ENCODE measurements at regions not wholly inside any gene's neighbourhood (a gene's known extent, or its start where the extent isn't known, plus 50 kb on each side); places are given as distances from the start of the nearest gene placed in this dataset.

DNA sequence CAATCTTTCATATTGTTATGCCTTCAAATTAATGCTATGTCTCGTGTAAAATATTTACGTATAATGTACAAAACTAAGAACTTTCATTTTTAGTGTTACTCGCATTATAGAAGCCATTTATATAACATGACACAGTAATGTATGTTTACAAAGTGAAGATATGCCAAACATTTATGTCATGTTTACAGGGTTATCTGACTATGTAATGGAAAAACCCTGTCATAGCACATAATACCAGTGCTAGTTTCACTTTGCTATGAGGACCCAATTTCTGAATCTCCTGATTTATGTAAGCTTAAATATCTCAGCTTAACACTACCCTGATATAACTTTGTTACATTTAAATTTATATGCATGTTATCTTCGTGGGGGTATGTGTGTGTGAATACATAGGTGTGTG lies 233.1 kb downstream of the FAT4 start:
- TF ChIP-seq, protein P1, sequence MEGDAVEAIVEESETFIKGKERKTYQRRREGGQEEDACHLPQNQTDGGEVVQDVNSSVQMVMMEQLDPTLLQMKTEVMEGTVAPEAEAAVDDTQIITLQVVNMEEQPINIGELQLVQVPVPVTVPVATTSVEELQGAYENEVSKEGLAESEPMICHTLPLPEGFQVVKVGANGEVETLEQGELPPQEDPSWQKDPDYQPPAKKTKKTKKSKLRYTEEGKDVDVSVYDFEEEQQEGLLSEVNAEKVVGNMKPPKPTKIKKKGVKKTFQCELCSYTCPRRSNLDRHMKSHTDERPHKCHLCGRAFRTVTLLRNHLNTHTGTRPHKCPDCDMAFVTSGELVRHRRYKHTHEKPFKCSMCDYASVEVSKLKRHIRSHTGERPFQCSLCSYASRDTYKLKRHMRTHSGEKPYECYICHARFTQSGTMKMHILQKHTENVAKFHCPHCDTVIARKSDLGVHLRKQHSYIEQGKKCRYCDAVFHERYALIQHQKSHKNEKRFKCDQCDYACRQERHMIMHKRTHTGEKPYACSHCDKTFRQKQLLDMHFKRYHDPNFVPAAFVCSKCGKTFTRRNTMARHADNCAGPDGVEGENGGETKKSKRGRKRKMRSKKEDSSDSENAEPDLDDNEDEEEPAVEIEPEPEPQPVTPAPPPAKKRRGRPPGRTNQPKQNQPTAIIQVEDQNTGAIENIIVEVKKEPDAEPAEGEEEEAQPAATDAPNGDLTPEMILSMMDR (IDR thresholded peaks at IDR 0.05): no peak
- ATAC-seq (ENCODE audit: low FRiP score) (no peak), DNase-seq (ENCODE audit: low spot score) (no peak)

DNA sequence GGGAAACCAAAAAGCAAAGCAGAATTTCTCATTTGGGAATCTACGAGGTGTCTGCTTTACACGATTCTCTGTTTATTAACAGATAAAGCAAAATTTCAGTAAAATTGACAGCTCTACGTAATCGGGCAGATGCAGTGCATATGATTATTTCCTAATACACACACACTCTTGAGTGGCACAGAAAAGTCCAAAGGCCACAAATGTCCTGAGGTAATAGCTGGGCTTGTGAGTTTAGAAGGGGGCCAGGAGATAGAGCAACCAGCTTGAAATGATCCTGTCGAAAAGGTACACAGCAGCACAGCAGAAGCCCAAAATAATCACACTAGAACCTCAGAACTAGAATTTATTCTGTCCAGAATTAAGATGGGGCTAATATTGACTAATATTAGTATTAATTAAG lies 236.0 kb downstream of the FAT4 start:
- TF ChIP-seq, protein P1 (IDR thresholded peaks at IDR 0.05): no peak
- ATAC-seq (ENCODE audit: low FRiP score): no peak

DNA sequence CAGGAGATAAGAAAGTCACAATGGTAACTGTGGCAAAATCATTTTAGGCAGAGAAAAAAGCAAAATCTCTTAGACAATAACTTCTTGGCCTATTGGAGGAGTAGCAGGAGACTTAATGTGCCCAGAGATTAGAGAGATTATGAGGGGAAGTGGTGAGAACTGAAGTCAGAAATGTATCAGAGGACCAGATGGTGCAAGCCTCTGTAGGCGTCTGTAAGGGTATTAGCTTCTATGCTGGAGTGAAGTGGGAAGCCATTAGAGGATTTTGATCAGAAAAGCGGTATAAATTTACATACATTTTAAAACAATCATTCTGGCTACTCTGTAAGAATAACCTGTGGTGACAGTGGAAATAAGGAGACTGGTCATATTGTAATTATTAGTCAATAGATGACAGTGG lies 236.7 kb downstream of the FAT4 start:
- TF ChIP-seq, protein P1 (IDR thresholded peaks at IDR 0.05): no peak
- no peak for DNase-seq (ENCODE audit: low spot score)
- ATAC-seq (ENCODE audit: low FRiP score): no peak

More for the DNA sequence above, 236.0 kb downstream of the FAT4 start:
- DNase-seq (ENCODE audit: low spot score): no peak

DNA sequence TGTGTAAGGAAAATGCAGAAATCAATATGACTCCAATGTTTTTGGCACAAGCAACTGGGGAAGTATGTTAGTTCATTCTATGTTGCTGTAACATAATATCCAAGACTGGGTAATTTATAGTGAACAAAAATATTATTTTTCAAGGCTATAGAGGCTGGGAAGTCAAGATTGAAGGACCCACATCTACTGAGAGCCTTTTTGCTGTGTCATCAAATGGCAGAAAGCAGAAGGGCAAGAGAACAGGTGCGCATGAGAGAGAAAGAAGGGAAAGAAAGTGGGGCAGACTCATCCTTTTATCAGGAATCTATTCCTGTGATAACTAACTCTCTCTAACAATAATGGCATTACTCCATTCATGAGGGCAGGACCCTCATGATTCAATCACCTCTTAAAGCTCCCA lies 237.2 kb downstream of the FAT4 start:
- ATAC-seq (ENCODE audit: low FRiP score) (no peak), DNase-seq (ENCODE audit: low spot score) (no peak)
- TF ChIP-seq, protein P1 (IDR thresholded peaks at IDR 0.05): no peak

DNA sequence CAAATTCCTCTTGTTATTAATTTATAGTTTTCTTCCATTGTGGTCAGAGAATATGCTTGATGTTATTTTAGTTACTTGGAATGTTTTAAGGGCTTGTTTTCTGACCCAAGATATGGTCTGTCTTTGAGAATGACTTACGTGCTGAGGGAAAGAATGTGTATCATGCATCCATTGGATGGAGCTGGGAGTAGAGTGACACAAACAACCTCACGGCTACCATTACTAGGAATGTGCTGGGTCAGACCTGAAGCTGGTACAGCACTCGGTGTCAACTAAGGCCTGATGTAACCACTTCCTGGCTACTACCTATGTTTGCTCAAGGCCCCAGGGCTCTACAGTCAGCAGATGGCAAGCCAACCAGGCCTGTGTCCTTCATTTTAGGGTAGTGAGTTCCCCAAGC lies 257.8 kb downstream of the FAT4 start:
- ATAC-seq (ENCODE audit: low FRiP score) (no peak), DNase-seq (ENCODE audit: low spot score) (no peak)
- TF ChIP-seq, protein P1 (IDR thresholded peaks at IDR 0.05): no peak

DNA sequence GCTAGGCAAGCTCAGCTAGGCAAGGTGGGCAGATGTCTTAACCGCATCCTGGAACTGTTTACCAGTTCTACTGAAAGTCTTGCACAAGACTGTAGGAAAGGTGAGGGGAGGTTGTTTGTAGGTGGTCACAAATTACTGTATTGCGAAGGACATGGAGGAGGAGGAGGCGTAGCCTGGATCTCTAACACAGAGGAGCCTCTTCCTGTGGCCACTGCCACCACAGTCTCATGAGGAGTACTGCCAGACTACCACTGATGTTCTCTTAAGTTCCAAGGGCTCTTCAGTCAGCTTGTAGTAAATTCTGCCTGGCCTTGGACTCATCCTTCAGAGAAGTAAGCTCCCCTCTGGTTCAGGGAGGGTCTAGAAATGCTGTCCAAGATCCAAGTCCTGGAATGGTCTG lies 258.6 kb downstream of the FAT4 start:
- ATAC-seq (ENCODE audit: low FRiP score) (no peak), DNase-seq (ENCODE audit: low spot score) (no peak)
- TF ChIP-seq, protein P1 (IDR thresholded peaks at IDR 0.05): no peak

DNA sequence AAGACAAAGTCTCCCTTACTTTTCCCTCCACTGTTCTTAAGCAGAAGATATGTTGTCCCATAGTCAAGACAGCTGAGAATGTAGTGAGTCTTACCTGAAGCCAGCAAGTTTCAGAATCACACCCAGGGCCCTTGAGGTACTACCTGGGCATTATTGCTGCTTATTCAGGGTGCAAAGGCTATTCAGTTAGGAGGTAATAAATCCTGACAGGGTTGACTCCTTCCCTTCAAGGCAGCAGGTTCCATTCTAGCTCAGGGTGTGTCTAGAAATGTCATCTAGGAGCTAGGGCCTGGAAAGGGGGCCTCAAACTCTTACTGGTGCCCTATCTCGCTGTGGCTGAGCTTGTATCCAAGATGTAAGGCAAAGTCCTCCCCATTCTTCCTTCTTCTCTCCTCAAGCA lies 259.0 kb downstream of the FAT4 start:
- ATAC-seq (ENCODE audit: low FRiP score) (no peak), DNase-seq (ENCODE audit: low spot score) (no peak)
- TF ChIP-seq, protein P1 (IDR thresholded peaks at IDR 0.05): no peak

All from omental fat pad (tissue), 3 donors.